ENCODE measurements at regions not wholly inside any gene's neighbourhood (a gene's known extent, or its start where the extent isn't known, plus 50 kb on each side); places are given as distances from the start of the nearest gene placed in this dataset. TPM values are rescaled to one million over a fixed set of nuclear protein-coding genes. Genes with fewer than 3 reads are reported as not detected.

GRCh38 chr2:152814475-152815030, 96.1 kb downstream of the ARL6IP6 start:
- Histone ChIP-seq H3K36me3 (replicated peaks; ENCODE audit: insufficient read depth, low read depth) (no peaks in the 10 kb centered on the region), H3K9me3 (ENCODE audit: low read depth) (no peaks in the 10 kb centered on the region), H2AFZ (no peak overlapping the region), H3K4me2 (no peak overlapping the region), H3K9me2 (replicated peaks; ENCODE audit: insufficient read depth) (no peaks in the 10 kb centered on the region), H3K4me3 (no peak overlapping the region), H3K79me2 (no peaks in the 10 kb centered on the region), H3K4me1 (ENCODE audit: insufficient read depth) (no peaks in the 10 kb centered on the region), H3K27me3 (no peaks in the 10 kb centered on the region), H3K27ac (no peak overlapping the region), H4K20me1 (ENCODE audit: insufficient read depth, poor library complexity, severe bottlenecking) (no peaks in the 10 kb centered on the region)
- TF ChIP-seq EZH2 (IDR thresholded peaks at IDR 0.05; ENCODE audit: borderline replicate concordance) (no peak), EZH2phosphoT487 (IDR thresholded peaks at IDR 0.05; ENCODE audit: low read depth, severe bottlenecking, unreplicated experiment) (no peak), CTCF (IDR thresholded peaks at IDR 0.05; ENCODE audit: poor library complexity) (no peak)
- no peak for DNase-seq (ENCODE audit: low spot score)
- 62% methylated on average over 5 of the region's 5 CpGs for WGBS (ENCODE audit: low lambda C conversion rate, missing lambda C conversion rate)

GRCh38 chr2:152813351-152813750, 94.9 kb downstream of the ARL6IP6 start:
- Histone ChIP-seq H2AFZ (no peak overlapping the region), H3K27me3 (no peaks in the 10 kb centered on the region), H3K4me3 (no peak overlapping the region), H3K9me3 (ENCODE audit: low read depth) (no peaks in the 10 kb centered on the region), H3K4me1 (ENCODE audit: insufficient read depth) (no peaks in the 10 kb centered on the region), H3K79me2 (no peaks in the 10 kb centered on the region), H3K4me2 (no peak overlapping the region), H3K27ac (no peak overlapping the region), H3K9me2 (replicated peaks; ENCODE audit: insufficient read depth) (no peaks in the 10 kb centered on the region), H4K20me1 (ENCODE audit: insufficient read depth, poor library complexity, severe bottlenecking) (no peaks in the 10 kb centered on the region), H3K36me3 (replicated peaks; ENCODE audit: insufficient read depth, low read depth) (no peaks in the 10 kb centered on the region)
- no peak for DNase-seq (ENCODE audit: low spot score)
- TF ChIP-seq EZH2 (IDR thresholded peaks at IDR 0.05; ENCODE audit: borderline replicate concordance) (no peak), CTCF (IDR thresholded peaks at IDR 0.05; ENCODE audit: poor library complexity) (no peak), EZH2phosphoT487 (IDR thresholded peaks at IDR 0.05; ENCODE audit: low read depth, severe bottlenecking, unreplicated experiment) (no peak)

Small RNAs in the stretch of these regions (small RNA-seq; reads per million reads assigned to genes)
- gene AC009969.1 (not detected), gene AC079150.2 (not detected)
